ENCODE measurements at regions not wholly inside any gene's neighbourhood (a gene's known extent, or its start where the extent isn't known, plus 50 kb on each side); places are given as distances from the start of the nearest gene placed in this dataset.
"Not testable (repeated sequence)": the region's sequence is repeated elsewhere in the genome, so short reads cannot be mapped to it uniquely, and the experiment has no call there.

- Histone ChIP-seq H2AFZ (no peak overlapping the region), H3K79me2 (ENCODE audit: low read depth) (no peaks in the 10 kb centered on the region), H3K9me3 (ENCODE audit: insufficient read depth, low read depth) (no peaks in the 10 kb centered on the region), H3K4me1 (replicated peaks; ENCODE audit: insufficient read depth) (no peaks in the 10 kb centered on the region), H3K4me3 (no peak overlapping the region), H3K36me3 (ENCODE audit: low read depth) (no peaks in the 10 kb centered on the region), H3K4me2 (no peak overlapping the region), H4K20me1 (ENCODE audit: insufficient read depth) (no peaks in the 10 kb centered on the region), H3K9me2 (ENCODE audit: insufficient read depth) (no peaks in the 10 kb centered on the region), H3F3A (ENCODE audit: insufficient read depth, low read depth) (no peaks in the 10 kb centered on the region), H3K27me3 (ENCODE audit: insufficient read depth, low read depth) (no peaks in the 10 kb centered on the region), H3K27ac (no peak overlapping the region)
- intact Hi-C loops (cut with micrococcal nuclease; ENCODE audit: unreplicated experiment): no loop called here
- no TSS peak for BruUV-seq (replicated peaks)
- TF ChIP-seq EZH2 (IDR thresholded peaks at IDR 0.05; ENCODE audit: low read depth) (no peak), CTCF (conservative IDR thresholded peaks at IDR 0.05) (no peak)
- no peak for DNase-seq
- POLR2A ChIA-PET (ENCODE audit: unreplicated experiment): no interaction called here
- CTCF ChIA-PET: no interaction called here
Measured at GRCh38 chr12:71281425-71281824, 123.6 kb upstream of the TSPAN8 start.

- BruUV-seq (replicated peaks): no TSS peak
- Histone ChIP-seq H3K79me2 (ENCODE audit: low read depth) (no peaks in the 10 kb centered on the region), H3F3A (ENCODE audit: insufficient read depth, low read depth) (no peaks in the 10 kb centered on the region), H3K36me3 (ENCODE audit: low read depth) (no peaks in the 10 kb centered on the region), H3K9me3 (ENCODE audit: insufficient read depth, low read depth) (no peaks in the 10 kb centered on the region), H3K4me1 (replicated peaks; ENCODE audit: insufficient read depth) (no peaks in the 10 kb centered on the region), H2AFZ (no peak overlapping the region), H3K4me3 (no peak overlapping the region), H4K20me1 (ENCODE audit: insufficient read depth) (no peaks in the 10 kb centered on the region), H3K4me2 (no peak overlapping the region), H3K9me2 (ENCODE audit: insufficient read depth) (no peaks in the 10 kb centered on the region), H3K27me3 (ENCODE audit: insufficient read depth, low read depth) (no peaks in the 10 kb centered on the region), H3K27ac (no peak overlapping the region)
- DNase-seq: no peak
- TF ChIP-seq CTCF (conservative IDR thresholded peaks at IDR 0.05) (no peak), EZH2 (IDR thresholded peaks at IDR 0.05; ENCODE audit: low read depth) (no peak)
- intact Hi-C loops (cut with micrococcal nuclease; ENCODE audit: unreplicated experiment): no loop called here
- CTCF ChIA-PET: no interaction called here
- POLR2A ChIA-PET (ENCODE audit: unreplicated experiment): no interaction called here
Measured at GRCh38 chr12:71277866-71278265, 120.1 kb upstream of the TSPAN8 start.

- Histone ChIP-seq H3K9me3 (ENCODE audit: insufficient read depth, low read depth) (no peaks in the 10 kb centered on the region), H3K36me3 (ENCODE audit: low read depth) (no peaks in the 10 kb centered on the region), H4K20me1 (ENCODE audit: insufficient read depth) (no peaks in the 10 kb centered on the region), H3K4me2 (no peak overlapping the region), H3K9me2 (ENCODE audit: insufficient read depth) (no peaks in the 10 kb centered on the region), H3F3A (ENCODE audit: insufficient read depth, low read depth) (no peaks in the 10 kb centered on the region), H3K4me1 (replicated peaks; ENCODE audit: insufficient read depth) (no peaks in the 10 kb centered on the region), H2AFZ (no peak overlapping the region), H3K27me3 (ENCODE audit: insufficient read depth, low read depth) (no peaks in the 10 kb centered on the region), H3K79me2 (ENCODE audit: low read depth) (no peaks in the 10 kb centered on the region), H3K4me3 (no peak overlapping the region), H3K27ac (no peak overlapping the region)
- intact Hi-C loops (cut with micrococcal nuclease; ENCODE audit: unreplicated experiment): no loop called here
- no peak for DNase-seq
- ChIA-PET POLR2A (ENCODE audit: unreplicated experiment) (no interaction called here), CTCF (no interaction called here)
- TF ChIP-seq EZH2 (IDR thresholded peaks at IDR 0.05; ENCODE audit: low read depth) (no peak), CTCF (conservative IDR thresholded peaks at IDR 0.05) (no peak)
- no TSS peak for BruUV-seq (replicated peaks)
Measured at GRCh38 chr12:71276541-71276940, 118.7 kb upstream of the TSPAN8 start.

- H4K20me1 ChIP-seq (ENCODE audit: insufficient read depth); BruUV-seq (replicated peaks); H3K27ac ChIP-seq; H3K4me2 ChIP-seq; H2AFZ ChIP-seq; H3K4me1 ChIP-seq (replicated peaks; ENCODE audit: insufficient read depth); H3K9me2 ChIP-seq (ENCODE audit: insufficient read depth); H3K27me3 ChIP-seq (ENCODE audit: insufficient read depth, low read depth); H3K79me2 ChIP-seq (ENCODE audit: low read depth); H3K9me3 ChIP-seq (ENCODE audit: insufficient read depth, low read depth); H3K36me3 ChIP-seq (ENCODE audit: low read depth); intact Hi-C loops (cut with micrococcal nuclease; ENCODE audit: unreplicated experiment); H3K4me3 ChIP-seq; DNase-seq; H3F3A ChIP-seq (ENCODE audit: insufficient read depth, low read depth); POLR2A ChIA-PET (ENCODE audit: unreplicated experiment); CTCF ChIA-PET: not testable (repeated sequence)
Measured at GRCh38 chr12:71270794-71271193, 113.0 kb upstream of the TSPAN8 start.

Measured in PC-9 (cell line).